ENCODE measurements at regions not wholly inside any gene's neighbourhood (a gene's known extent, or its start where the extent isn't known, plus 50 kb on each side); places are given as distances from the start of the nearest gene placed in this dataset.

DNA sequence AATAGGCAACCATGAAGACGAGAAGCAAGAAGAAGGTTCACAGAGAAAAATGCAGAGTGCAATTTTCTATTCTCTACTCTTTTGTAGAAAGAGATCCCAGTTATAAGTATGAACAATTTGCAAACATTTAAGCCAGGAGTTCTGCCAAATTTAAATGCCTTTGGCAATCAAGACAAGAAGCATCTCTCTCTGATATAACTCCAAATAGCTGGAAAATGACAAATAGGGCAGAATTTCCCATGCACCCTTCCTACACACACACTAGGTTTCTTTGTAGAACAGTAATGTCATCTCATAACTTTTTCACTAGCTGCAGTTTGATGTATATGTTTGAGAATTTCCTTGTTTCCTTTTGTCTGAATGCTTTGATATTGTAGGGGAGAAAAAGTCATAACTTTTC, 333.5 kb upstream of the AZI2 start:
- TF ChIP-seq ZFX (IDR thresholded peaks at IDR 0.05): no peak
- TF ChIP-seq, protein P1, sequence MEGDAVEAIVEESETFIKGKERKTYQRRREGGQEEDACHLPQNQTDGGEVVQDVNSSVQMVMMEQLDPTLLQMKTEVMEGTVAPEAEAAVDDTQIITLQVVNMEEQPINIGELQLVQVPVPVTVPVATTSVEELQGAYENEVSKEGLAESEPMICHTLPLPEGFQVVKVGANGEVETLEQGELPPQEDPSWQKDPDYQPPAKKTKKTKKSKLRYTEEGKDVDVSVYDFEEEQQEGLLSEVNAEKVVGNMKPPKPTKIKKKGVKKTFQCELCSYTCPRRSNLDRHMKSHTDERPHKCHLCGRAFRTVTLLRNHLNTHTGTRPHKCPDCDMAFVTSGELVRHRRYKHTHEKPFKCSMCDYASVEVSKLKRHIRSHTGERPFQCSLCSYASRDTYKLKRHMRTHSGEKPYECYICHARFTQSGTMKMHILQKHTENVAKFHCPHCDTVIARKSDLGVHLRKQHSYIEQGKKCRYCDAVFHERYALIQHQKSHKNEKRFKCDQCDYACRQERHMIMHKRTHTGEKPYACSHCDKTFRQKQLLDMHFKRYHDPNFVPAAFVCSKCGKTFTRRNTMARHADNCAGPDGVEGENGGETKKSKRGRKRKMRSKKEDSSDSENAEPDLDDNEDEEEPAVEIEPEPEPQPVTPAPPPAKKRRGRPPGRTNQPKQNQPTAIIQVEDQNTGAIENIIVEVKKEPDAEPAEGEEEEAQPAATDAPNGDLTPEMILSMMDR (conservative IDR thresholded peaks at IDR 0.05): no peak
- no peak overlapping the region for H3K27ac ChIP-seq

DNA sequence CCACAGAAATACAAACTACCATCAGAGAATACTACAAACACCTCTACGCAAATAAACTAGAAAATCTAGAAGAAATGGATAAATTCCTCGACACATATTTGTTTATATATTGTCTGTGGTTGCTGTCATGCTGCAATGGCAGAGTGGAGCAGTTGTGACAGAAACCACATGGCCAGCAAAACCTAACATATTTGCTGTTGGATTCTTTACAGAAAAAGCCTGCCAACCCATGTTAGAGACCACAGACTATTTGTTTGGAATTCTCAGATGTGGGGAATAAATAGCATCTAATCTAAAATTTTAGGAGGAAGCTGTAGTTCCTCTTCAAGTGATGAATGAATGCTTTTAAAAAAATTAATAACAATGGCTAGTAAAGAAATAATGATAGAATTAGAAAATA, 341.6 kb upstream of the AZI2 start:
- H3K27ac ChIP-seq: no peak overlapping the region
- no peak for TF ChIP-seq ZFX (IDR thresholded peaks at IDR 0.05)
- TF ChIP-seq, protein P1 (conservative IDR thresholded peaks at IDR 0.05): no peak

DNA sequence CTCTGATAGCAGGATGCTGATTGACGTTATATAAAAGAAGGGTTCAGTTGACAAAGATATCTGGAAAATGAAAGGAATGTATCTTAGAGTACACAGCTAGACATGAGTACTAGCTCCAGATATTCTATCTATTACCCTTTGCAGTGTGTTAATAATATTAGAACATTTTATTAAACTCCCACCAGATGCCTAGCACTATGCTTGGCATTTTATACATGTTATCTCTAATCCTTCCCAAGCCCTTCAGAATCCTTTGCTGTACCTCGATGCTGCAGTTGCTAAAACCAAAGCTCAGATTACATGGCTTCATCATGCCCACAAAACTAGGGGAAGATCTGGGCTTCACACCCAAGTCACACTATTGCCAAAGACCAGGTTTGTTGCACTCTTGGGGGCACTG, 350.1 kb upstream of the AZI2 start:
- no peak for TF ChIP-seq ZFX (IDR thresholded peaks at IDR 0.05)
- TF ChIP-seq, protein P1 (conservative IDR thresholded peaks at IDR 0.05): no peak
- H3K27ac ChIP-seq: no peak overlapping the region

DNA sequence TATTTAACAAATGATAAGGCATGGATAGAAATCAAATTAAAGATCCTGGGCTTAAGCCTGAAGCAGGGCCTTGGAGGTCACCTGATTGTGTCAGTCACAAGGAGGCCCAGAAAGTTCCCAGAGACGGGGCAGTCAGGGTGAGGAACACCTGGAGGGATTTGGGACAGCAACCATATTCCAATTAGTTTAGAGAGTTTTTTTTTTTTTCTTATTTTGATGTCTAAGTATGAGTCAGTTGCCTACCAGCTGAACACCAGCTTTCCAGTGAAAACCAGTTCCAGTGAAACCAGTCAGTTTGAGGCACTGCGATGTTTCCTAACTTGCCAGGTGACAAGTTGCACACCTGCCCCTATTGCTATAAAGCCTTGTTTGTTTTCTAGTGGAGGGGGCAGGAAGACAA, 350.7 kb upstream of the AZI2 start:
- no peak overlapping the region for H3K27ac ChIP-seq
- TF ChIP-seq, protein P1 (conservative IDR thresholded peaks at IDR 0.05): no peak
- no peak for TF ChIP-seq ZFX (IDR thresholded peaks at IDR 0.05)

DNA sequence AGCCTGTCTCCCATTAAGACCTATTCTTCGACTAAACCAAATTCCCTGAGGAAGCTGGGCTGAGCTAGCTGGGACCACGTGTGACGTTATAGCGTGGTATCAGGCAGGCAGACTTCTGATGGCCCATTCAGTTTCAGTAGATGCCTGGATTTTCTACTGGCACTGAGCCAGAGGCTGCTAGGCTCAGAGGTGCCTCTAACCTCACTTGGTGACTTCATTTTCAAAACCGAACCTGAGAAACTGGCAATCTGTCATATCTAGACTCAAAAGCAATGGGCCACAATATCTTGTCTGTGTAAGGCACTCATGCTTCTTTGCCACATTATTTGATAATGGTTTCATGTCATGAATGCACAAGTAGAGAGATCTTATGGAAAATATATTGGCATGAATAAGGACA, 352.1 kb upstream of the AZI2 start:
- TF ChIP-seq, protein P1 (conservative IDR thresholded peaks at IDR 0.05): no peak
- TF ChIP-seq ZFX (IDR thresholded peaks at IDR 0.05): no peak
- no peak overlapping the region for H3K27ac ChIP-seq

DNA sequence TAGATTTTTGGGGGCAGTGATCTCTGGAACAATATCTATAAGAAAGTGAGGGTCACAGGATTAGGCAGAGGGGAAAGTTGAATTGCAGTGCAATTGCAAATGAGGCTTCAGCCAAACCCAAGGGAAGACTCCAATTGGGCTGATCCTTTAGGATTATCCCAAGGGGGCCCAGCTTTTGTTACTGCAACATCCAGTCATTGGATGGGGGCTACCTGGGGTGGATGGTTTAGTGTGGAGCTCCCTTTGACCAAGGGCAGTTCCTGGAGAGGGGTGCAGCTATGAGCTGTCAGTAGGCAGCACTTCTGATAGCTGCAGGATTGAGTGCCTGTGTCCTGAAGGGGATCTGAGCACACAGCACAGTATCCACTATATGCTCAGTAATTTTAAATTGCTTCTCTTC, 355.2 kb upstream of the AZI2 start:
- TF ChIP-seq ZFX (IDR thresholded peaks at IDR 0.05): no peak
- TF ChIP-seq, protein P1 (conservative IDR thresholded peaks at IDR 0.05): no peak
- H3K27ac ChIP-seq: no peak overlapping the region

DNA sequence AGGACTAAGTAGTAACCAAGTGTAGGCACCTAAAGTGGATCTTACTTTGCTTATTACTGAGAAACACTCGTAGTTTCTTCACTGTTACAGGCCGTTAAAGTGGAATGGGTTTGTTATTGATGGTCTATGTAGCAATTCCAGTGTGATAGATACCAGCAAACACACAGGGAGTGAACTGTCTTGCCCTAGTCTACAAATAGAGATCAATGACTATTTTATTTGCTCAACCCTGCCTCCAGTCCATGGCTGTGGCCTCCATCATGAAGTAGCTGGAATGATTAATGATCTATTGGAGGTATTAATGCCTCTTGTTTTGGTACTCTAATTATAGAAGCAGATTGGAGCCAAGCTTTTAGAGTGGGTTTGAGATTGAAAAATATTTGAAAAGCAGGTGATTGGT, 362.7 kb upstream of the AZI2 start:
- no peak for TF ChIP-seq ZFX (IDR thresholded peaks at IDR 0.05)
- TF ChIP-seq, protein P1 (conservative IDR thresholded peaks at IDR 0.05): no peak

More for the DNA sequence above, 362.7 kb upstream of the AZI2 start:
- no peak overlapping the region for H3K27ac ChIP-seq
